ENCODE measurements at regions not wholly inside any gene's neighbourhood (a gene's known extent, or its start where the extent isn't known, plus 50 kb on each side); places are given as distances from the start of the nearest gene placed in this dataset.

DNA sequence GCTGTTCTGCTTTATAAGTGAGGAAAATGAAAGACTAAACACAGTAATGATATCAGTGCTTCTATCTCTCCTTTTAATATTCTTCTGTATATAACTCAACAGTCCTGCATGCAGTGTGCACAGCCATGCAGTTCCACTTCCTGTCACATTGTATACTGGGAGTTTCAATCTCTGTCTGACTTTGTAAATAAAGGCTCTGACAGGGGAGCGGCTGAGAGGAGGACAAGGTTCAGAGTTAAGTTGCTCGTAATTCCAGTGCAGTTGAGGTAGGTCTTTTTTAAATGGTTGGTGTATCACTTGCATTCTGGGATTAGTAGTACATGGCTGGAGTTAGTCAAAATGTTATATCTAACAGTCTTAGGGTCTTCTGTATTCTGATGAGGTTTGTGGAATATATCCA is 264.5 kb downstream of the OLFM3 start:
- DNase-seq, result no peak

DNA sequence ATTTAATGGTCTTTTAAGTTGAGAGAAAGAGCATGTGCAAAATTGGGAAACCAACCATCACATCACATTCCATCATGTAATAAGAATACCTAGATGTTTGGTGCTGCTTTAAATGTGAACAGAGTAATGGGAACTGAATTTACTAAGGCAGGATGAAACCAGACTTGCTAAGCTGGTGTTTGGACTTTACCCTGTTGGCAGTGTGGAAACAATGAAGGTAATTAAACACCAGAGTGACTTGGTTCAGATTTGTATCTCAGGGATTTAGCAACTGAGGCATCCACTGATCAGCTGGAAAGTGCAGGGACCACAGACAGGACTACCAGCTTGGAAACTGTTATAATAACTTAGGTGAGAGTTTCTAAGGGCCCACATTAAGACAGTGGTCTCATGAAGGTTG is 263.4 kb downstream of the OLFM3 start:
- no peak for DNase-seq

GRCh38 chr1:101738475-101738874 is 258.3 kb downstream of the OLFM3 start:
- DNase-seq, result peak; percentile 62

DNA sequence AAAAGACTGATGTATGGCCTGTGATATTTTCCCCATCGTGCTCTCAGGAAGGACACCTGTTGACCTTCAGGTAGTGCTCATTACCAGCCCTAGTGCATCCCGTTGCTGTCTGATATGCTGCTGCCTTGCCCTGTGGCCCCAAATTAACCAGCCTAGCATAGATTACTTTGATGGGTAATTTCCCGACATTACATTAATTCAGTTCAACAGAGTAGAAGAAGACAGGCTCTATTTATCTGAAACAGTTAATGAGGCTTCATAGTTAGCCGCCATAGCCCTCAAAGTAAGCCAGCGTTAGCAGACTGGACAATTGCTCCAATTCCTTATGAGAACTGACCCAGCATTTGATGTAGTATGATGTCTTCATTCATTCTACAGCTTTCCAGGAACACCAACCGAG is 257.6 kb downstream of the OLFM3 start:
- no peak for DNase-seq

GRCh38 chr1:101739826-101740330 is 256.8 kb downstream of the OLFM3 start:
- no peak for DNase-seq

DNA sequence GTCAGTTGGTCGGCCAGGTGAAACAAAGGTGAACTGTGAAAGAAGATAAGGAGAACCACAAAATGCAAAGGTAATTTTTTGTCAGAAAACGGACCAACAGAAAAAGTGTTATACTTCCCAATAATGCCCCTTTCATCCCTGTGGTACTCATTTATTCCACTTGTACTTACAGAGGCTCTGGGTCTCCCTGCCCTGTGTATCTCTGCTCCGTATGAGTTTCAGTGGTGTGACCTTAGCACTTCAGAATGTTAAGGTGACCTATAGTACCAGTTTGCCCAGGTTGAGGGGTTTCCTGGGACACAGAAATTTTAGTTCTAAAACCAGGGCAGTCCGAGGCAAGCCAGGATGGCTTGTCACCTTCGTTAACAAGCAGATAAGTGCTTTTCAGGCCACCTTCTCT is 254.8 kb downstream of the OLFM3 start:
- DNase-seq, result no peak

DNA sequence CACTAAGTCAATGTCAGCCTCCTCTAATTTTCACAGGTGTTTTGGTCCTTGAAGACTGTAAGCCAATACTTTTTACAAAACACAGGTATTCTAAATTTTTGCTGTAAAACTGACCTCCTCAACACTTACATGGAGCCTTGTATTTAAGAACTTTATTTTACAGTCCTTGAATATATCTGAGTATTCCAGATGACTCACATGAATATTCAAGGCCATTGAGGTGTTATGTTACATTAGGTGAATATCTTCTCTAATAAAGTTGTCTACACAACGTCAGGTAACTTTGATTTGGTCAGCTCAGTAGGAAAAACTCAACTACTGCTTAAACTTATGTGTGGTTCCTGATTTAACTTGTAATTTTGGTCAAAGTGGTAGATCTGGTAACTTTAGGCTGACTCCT is 254.2 kb downstream of the OLFM3 start:
- no peak for DNase-seq

- no peak for DNase-seq
These were observed 251.0 kb downstream of the OLFM3 start for GRCh38 chr1:101745551-101746270.

DNA sequence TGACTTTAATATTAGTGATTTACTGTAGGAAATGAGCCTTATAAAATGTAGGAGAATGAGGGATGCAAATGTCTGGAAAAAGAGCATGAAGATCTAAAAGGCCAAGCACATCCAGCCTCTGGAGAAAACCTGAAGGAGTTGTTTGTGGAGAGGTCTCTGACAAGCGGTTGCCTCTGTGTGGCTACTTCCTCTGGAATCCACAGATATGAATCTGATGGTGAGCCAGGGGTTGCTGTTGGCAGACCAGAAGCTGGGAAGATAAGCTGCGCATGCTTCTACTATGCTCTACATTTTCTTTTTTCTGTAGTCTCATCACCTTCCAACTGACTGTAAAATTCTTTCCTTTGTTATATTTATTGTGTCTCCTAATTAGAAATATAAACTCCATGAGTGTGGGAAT is 248.6 kb downstream of the OLFM3 start:
- no peak for DNase-seq

All from fibroblast of skin of right biceps (primary cell).